ENCODE measurements at regions not wholly inside any gene's neighbourhood (a gene's known extent, or its start where the extent isn't known, plus 50 kb on each side); places are given as distances from the start of the nearest gene placed in this dataset.

GRCh38 chr21:15993951-15994350 lies 264.2 kb downstream of the USP25 start:
- H3K4me3 ChIP-seq (ENCODE audit: low read depth, low read length): no peak overlapping the region
- TF ChIP-seq, protein P1, sequence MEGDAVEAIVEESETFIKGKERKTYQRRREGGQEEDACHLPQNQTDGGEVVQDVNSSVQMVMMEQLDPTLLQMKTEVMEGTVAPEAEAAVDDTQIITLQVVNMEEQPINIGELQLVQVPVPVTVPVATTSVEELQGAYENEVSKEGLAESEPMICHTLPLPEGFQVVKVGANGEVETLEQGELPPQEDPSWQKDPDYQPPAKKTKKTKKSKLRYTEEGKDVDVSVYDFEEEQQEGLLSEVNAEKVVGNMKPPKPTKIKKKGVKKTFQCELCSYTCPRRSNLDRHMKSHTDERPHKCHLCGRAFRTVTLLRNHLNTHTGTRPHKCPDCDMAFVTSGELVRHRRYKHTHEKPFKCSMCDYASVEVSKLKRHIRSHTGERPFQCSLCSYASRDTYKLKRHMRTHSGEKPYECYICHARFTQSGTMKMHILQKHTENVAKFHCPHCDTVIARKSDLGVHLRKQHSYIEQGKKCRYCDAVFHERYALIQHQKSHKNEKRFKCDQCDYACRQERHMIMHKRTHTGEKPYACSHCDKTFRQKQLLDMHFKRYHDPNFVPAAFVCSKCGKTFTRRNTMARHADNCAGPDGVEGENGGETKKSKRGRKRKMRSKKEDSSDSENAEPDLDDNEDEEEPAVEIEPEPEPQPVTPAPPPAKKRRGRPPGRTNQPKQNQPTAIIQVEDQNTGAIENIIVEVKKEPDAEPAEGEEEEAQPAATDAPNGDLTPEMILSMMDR (IDR thresholded peaks at IDR 0.05; ENCODE audit: borderline replicate concordance, insufficient read depth, low read depth, low read length): no peak

- H3K4me3 ChIP-seq (ENCODE audit: low read depth, low read length): no peak overlapping the region
- TF ChIP-seq, protein P1 (IDR thresholded peaks at IDR 0.05; ENCODE audit: borderline replicate concordance, insufficient read depth, low read depth, low read length): no peak
Observed at GRCh38 chr21:15999741-16000140, 270.0 kb downstream of the USP25 start.

DNA sequence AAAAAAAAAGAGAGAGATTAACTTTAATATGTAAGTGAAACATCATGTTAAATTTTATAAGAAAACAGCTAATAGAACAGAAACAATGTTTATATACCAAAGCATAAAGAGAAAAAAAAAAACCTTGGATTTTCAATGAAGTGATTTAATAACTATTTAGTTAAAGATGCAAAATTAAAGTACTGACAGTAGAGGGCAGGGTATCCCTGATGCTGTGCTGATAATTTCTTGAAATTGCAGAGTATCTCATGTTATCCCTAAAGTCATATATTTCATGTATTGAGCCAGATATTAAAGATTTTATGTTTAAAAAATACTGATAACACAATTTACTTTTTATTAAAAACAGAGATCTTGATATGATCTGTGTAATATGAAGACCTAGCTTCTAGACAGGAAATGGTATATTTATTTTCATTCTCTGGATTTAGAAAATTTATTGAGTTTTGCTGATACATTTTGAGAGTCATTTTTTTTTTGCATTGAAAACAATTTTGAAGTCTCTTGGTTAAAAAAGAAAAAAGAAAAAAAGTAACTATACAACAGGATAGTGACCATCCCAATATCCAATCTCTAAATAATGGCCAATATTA lies 273.2 kb downstream of the USP25 start:
- TF ChIP-seq, protein P1 (IDR thresholded peaks at IDR 0.05; ENCODE audit: borderline replicate concordance, insufficient read depth, low read depth, low read length): no peak
- no peak overlapping the region for H3K4me3 ChIP-seq (ENCODE audit: low read depth, low read length)

- TF ChIP-seq, protein P1 (IDR thresholded peaks at IDR 0.05; ENCODE audit: borderline replicate concordance, insufficient read depth, low read depth, low read length): no peak
- H3K4me3 ChIP-seq (ENCODE audit: low read depth, low read length): no peak overlapping the region
Observed at GRCh38 chr21:16004086-16004485, 274.3 kb downstream of the USP25 start.

GRCh38 chr21:16004523-16004922 lies 274.7 kb downstream of the USP25 start:
- TF ChIP-seq, protein P1 (IDR thresholded peaks at IDR 0.05; ENCODE audit: borderline replicate concordance, insufficient read depth, low read depth, low read length): no peak
- no peak overlapping the region for H3K4me3 ChIP-seq (ENCODE audit: low read depth, low read length)

DNA sequence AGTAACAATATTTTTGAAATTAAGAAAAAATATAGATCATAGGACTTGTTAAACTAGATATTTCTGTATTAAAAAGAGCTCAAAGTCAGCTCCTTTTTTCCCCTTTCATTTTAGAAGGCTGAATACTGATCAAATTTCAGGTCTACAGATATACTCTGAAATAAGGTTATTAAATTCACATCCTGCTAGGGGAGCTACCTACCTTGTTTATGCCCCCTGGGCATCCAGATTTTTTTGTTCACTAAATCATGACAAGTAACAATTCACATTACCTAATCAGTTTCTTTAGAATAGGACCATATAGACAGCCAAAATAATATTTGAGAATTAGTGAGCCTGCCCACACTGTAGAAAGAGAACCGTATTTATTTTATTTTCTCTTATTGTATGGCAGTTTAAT lies 276.2 kb downstream of the USP25 start:
- TF ChIP-seq, protein P1 (IDR thresholded peaks at IDR 0.05; ENCODE audit: borderline replicate concordance, insufficient read depth, low read depth, low read length): no peak
- no peak overlapping the region for H3K4me3 ChIP-seq (ENCODE audit: low read depth, low read length)

DNA sequence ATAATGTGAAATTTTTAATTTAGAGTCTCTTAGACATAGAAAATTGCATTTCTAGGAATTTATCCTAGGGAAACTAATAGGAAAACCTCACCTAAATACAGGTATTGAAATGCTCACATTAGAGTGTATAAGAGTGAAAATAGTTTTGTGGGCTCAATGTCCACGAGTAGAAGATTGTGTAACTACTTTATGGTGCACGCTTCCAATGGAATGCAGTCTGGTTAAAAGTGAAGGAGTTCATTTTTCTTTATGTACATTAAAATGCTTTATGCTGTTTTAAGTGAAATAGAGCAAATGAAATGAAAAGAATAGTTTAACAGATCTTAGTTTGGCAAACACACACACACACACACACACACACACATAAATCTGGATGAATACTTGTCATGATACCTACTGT lies 278.2 kb downstream of the USP25 start:
- H3K4me3 ChIP-seq (ENCODE audit: low read depth, low read length): no peak overlapping the region
- TF ChIP-seq, protein P1 (IDR thresholded peaks at IDR 0.05; ENCODE audit: borderline replicate concordance, insufficient read depth, low read depth, low read length): no peak
